ENCODE measurements at regions not wholly inside any gene's neighbourhood (a gene's known extent, or its start where the extent isn't known, plus 50 kb on each side); places are given as distances from the start of the nearest gene placed in this dataset.

- Histone ChIP-seq H3K27me3 (ENCODE audit: insufficient read depth, low read length) (peaks cover 21% of the 10 kb centered on the region; the same call in 1 of the 2 replicates), H3K9me2 (ENCODE audit: insufficient read depth) (no peaks in the 10 kb centered on the region), H3K4me2 (ENCODE audit: low read length) (no peak overlapping the region), H2AFZ (ENCODE audit: low read depth, low read length, poor library complexity, severe bottlenecking) (no peak overlapping the region), H3K36me3 (ENCODE audit: control insufficient read depth in 1 of 2, insufficient read depth in 2 of 2, low read length in 2 of 2) (no peaks in the 10 kb centered on the region), H3K4me3 (replicated peaks in 1 of 2; ENCODE audit: low read depth in 1 of 2, low read length in 2 of 2) (no peak overlapping the region), H3K27ac (ENCODE audit: low read depth, low read length) (no peak overlapping the region), H3K9me3 (ENCODE audit: control insufficient read depth in 1 of 2, insufficient read depth in 1 of 2, low read depth in 1 of 2, low read length in 2 of 2) (no peaks in the 10 kb centered on the region), H4K20me1 (ENCODE audit: insufficient read depth) (no peaks in the 10 kb centered on the region), H3K79me2 (ENCODE audit: insufficient read depth, low read length) (no peaks in the 10 kb centered on the region), H3K9ac (ENCODE audit: low read length) (no peak overlapping the region), H3K4me1 (ENCODE audit: control insufficient read depth in 1 of 2, insufficient read depth in 2 of 2, low read length in 2 of 2) (no peaks in the 10 kb centered on the region)
- RAD21 ChIA-PET (ENCODE audit: low non-redundant PET in 1 of 2, low total read pairs in 2 of 2, uncharacterized antibody in 2 of 2, unreplicated experiment in 2 of 2), result no interaction called here
- TF ChIP-seq ELF1 (IDR thresholded peaks at IDR 0.05; ENCODE audit: borderline replicate concordance, low read depth) (no peak), POLR2AphosphoS5 (IDR thresholded peaks at IDR 0.05; ENCODE audit: low read depth, low read length) (no peak), ZBTB33 (IDR thresholded peaks at IDR 0.05; ENCODE audit: extremely low read depth, insufficient replicate concordance, low read length) (no peak), EZH2 (IDR thresholded peaks at IDR 0.05) (no peak), RAD21 (IDR thresholded peaks at IDR 0.05; ENCODE audit: low read depth) (no peak), TCF7L2 (IDR thresholded peaks at IDR 0.05; ENCODE audit: borderline replicate concordance, extremely low read depth, insufficient read depth, insufficient read length) (no peak), CTCF (IDR thresholded peaks at IDR 0.05 in 2 of 3, conservative IDR thresholded peaks at IDR 0.05 in 1 of 3; ENCODE audit: borderline replicate concordance in 1 of 3, insufficient read depth in 1 of 3, low read depth in 2 of 3, low read length in 2 of 3) (no peak), ATF3 (IDR thresholded peaks at IDR 0.05) (no peak), REST (IDR thresholded peaks at IDR 0.05; ENCODE audit: low read depth) (no peak), MAX (IDR thresholded peaks at IDR 0.05) (no peak), POLR2A (IDR thresholded peaks at IDR 0.05; ENCODE audit: borderline replicate concordance, extremely low read depth, insufficient read depth, insufficient read length) (no peak), SRF (IDR thresholded peaks at IDR 0.05; ENCODE audit: low read depth) (no peak), CEBPB (IDR thresholded peaks at IDR 0.05; ENCODE audit: low read depth) (no peak), EZH2phosphoT487 (IDR thresholded peaks at IDR 0.05; ENCODE audit: borderline replicate concordance) (no peak), JUND (IDR thresholded peaks at IDR 0.05) (no peak), YY1 (IDR thresholded peaks at IDR 0.05; ENCODE audit: extremely low read depth, insufficient replicate concordance, low read depth, low read length) (no peak)
- ATAC-seq, result no peak
- CTCF ChIA-PET, result no interaction called here
- POLR2A ChIA-PET, result no interaction called here
- intact Hi-C loops (cut with micrococcal nuclease), result no loop called here
- no peak for DNase-seq (ENCODE audit: low read depth, low spot score)
- BruUV-seq (replicated peaks), result no TSS peak
Observed at GRCh38 chr11:112727341-112727841, 233.8 kb upstream of the NCAM1 start.

All from HCT116 (cell line).